ENCODE measurements at regions not wholly inside any gene's neighbourhood (a gene's known extent, or its start where the extent isn't known, plus 50 kb on each side); places are given as distances from the start of the nearest gene placed in this dataset.

GRCh38 chr3:103371411-103371810 lies 936.6 kb downstream of the ZPLD1 start:
- TF ChIP-seq EP300 (IDR thresholded peaks at IDR 0.05) (no peak), POLR2A (IDR thresholded peaks at IDR 0.05; ENCODE audit: low read length) (no peak), USF2 (IDR thresholded peaks at IDR 0.05) (no peak), CTCF (IDR thresholded peaks at IDR 0.05) (no peak), RAD21 (conservative IDR thresholded peaks at IDR 0.05 in 1 of 2, IDR thresholded peaks at IDR 0.05 in 1 of 2) (no peak), SMC3 (IDR thresholded peaks at IDR 0.05) (no peak)

Measured in A549 (cell line).